SK-N-SH (cell line): ENCODE measurements at regions not wholly inside any gene's neighbourhood (a gene's known extent, or its start where the extent isn't known, plus 50 kb on each side); places are given as distances from the start of the nearest gene placed in this dataset.

Experiments used
- CTCF ChIA-PET: fragments of 300-600, 350-600 bp; formaldehyde crosslinking; extraction: SDS; loops from one replicate; lab custom pipeline; 2021; lab: Yijun Ruan, JAX
- POLR2A ChIA-PET: fragments of 350-600 bp; sonication (Branson Sonifier 250); formaldehyde crosslinking; extraction: SDS; loops from one replicate; lab custom pipeline; 2020; ENCODE audit warnings: antibody characterized with exemption, inconsistent platforms; lab: Yijun Ruan, JAX
- DNase-seq: peaks from one replicate; pipeline ENCODE4 v3.0.0; 2012
- H2AFZ ChIP-seq: fragments of 200-600 bp; sonication (generic); 2 replicates; pipeline ENCODE4 v1.8.1; 2016; ENCODE audit warnings: antibody characterized with exemption, mild to moderate bottlenecking, low read depth
- H3F3A ChIP-seq: fragments of 200-600 bp; sonication (generic); replicated peaks from 2 replicates; pipeline ENCODE3; 2016; ENCODE audit warnings: antibody characterized with exemption, mild to moderate bottlenecking; ENCODE audit not compliant: insufficient read depth
- H3K27ac ChIP-seq, 2 experiments: fragments of 200-500 bp in 1 of 2; fragments of 200-600 bp in 1 of 2; sonication (Bioruptor generic) in 1 of 2; sonication (generic), shearing (Covaris generic) in 1 of 2; 2 replicates each; pipeline versions ENCODE4 v1.5.1 to v1.6.1; 2014 to 2016; ENCODE audit warnings: low read depth in 2 of 2, inconsistent platforms in 1 of 2, low read length in 1 of 2, mild to moderate bottlenecking in 1 of 2, mixed read lengths in 1 of 2
- H3K27me3 ChIP-seq: fragments of 200-600 bp; sonication (generic), shearing (Covaris generic); 2 replicates; pipeline ENCODE4 v1.6.1; 2016; ENCODE audit warnings: mixed run types; ENCODE audit not compliant: insufficient read depth
- H3K36me3 ChIP-seq, 2 experiments: fragments of 200-500 bp in 1 of 2; fragments of 200-600 bp in 1 of 2; sonication (Bioruptor generic) in 1 of 2; sonication (generic) in 1 of 2; replicated peaks in 1 of 2; 2 replicates each; pipeline versions ENCODE3 to v1.5.1; 2014 to 2016; ENCODE audit warnings: low read length in 1 of 2, mild to moderate bottlenecking in 1 of 2; ENCODE audit not compliant: insufficient read depth in 2 of 2, control insufficient read depth in 1 of 2
- H3K4me1 ChIP-seq, 2 experiments: fragments of 200-500 bp in 1 of 2; fragments of 200-600 bp in 1 of 2; sonication (Bioruptor generic) in 1 of 2; sonication (generic), shearing (Covaris generic) in 1 of 2; 2 replicates each; pipeline versions ENCODE4 v1.5.1 to v1.6.1; 2014 to 2016; ENCODE audit warnings: low read depth in 1 of 2, low read length in 1 of 2, mixed run types in 1 of 2; ENCODE audit not compliant: insufficient read depth in 2 of 2, control insufficient read depth in 1 of 2
- H3K4me2 ChIP-seq: fragments of 200-600 bp; sonication (generic), shearing (Covaris generic); 2 replicates; pipeline ENCODE4 v1.6.1; 2017; ENCODE audit warnings: mixed run types
- H3K4me3 ChIP-seq, 2 experiments: fragments of 200-500 bp in 1 of 2; fragments of 200-600 bp in 1 of 2; sonication (Bioruptor generic) in 1 of 2; sonication (generic), shearing (Covaris generic) in 1 of 2; 2 replicates each; pipeline versions ENCODE4 v1.5.1 to v1.8.1; 2014 to 2016; ENCODE audit warnings: low read depth in 2 of 2, inconsistent platforms in 1 of 2, low read length in 1 of 2, mild to moderate bottlenecking in 1 of 2, mixed read lengths in 1 of 2, moderate library complexity in 1 of 2
- H3K79me2 ChIP-seq: fragments of 200-600 bp; sonication (generic); 2 replicates; pipeline ENCODE4 v1.8.1; 2017; ENCODE audit warnings: mild to moderate bottlenecking; ENCODE audit not compliant: insufficient read depth
- H3K9ac ChIP-seq: fragments of 200-600 bp; sonication (generic); 2 replicates; pipeline ENCODE4 v1.6.1; 2017; ENCODE audit warnings: mixed run types
- H3K9me2 ChIP-seq: fragments of 200-600 bp; sonication (generic); 2 replicates; pipeline ENCODE4 v1.6.1; 2017; ENCODE audit warnings: mixed run types
- H3K9me3 ChIP-seq: fragments of 200-600 bp; sonication (generic); 2 replicates; pipeline ENCODE4 v1.6.1; 2017; ENCODE audit warnings: mixed run types, mild to moderate bottlenecking, moderate library complexity
- H4K20me1 ChIP-seq: fragments of 200-600 bp; sonication (generic); 2 replicates; pipeline ENCODE4 v1.6.1; 2017; ENCODE audit warnings: mild to moderate bottlenecking, mixed run types; ENCODE audit not compliant: insufficient read depth
- CHD2 ChIP-seq: fragments of 150-350 bp; IDR thresholded peaks from 2 replicates; pipeline ENCODE4 v1.6.1; 2018; ENCODE audit warnings: low read length; ENCODE audit not compliant: partially characterized antibody
- ELF1 ChIP-seq: IDR thresholded peaks from 2 replicates; pipeline ENCODE4 v1.4.0; 2012
- EZH2phosphoT487 ChIP-seq: fragments of 200-600 bp; sonication (generic); IDR thresholded peaks from 2 replicates; pipeline ENCODE4 v1.6.1; 2017; ENCODE audit warnings: low read depth, mixed run types, mild to moderate bottlenecking, antibody characterized with exemption, moderate library complexity, borderline replicate concordance
- FOXJ3 ChIP-seq: sonication (generic); formaldehyde crosslinking; IDR thresholded peaks from 2 replicates; pipeline ENCODE4 v1.5.1; 2020; ENCODE audit warnings: mild to moderate bottlenecking, missing genetic modification reagents
- GATA2 ChIP-seq: sonication (generic); formaldehyde crosslinking; IDR thresholded peaks from 2 replicates; pipeline ENCODE4 v1.5.0; 2020; ENCODE audit warnings: mild to moderate bottlenecking, missing genetic modification reagents
- NRF1 ChIP-seq: IDR thresholded peaks from 2 replicates; pipeline ENCODE4 v1.6.1; 2012; ENCODE audit warnings: low read depth, mild to moderate bottlenecking, low read length
- POLR2AphosphoS5 ChIP-seq: IDR thresholded peaks from 2 replicates; pipeline ENCODE4 v1.6.1; 2012; ENCODE audit warnings: low read depth, low read length
- RXRA ChIP-seq: IDR thresholded peaks from 2 replicates; pipeline ENCODE4 v1.4.0; 2012; ENCODE audit warnings: low read depth, mild to moderate bottlenecking, borderline replicate concordance
- SIN3A ChIP-seq: IDR thresholded peaks from 2 replicates; pipeline ENCODE4 v1.6.1; 2012; ENCODE audit warnings: low read depth, mild to moderate bottlenecking, low read length, moderate library complexity, borderline replicate concordance
- SMC3 ChIP-seq: IDR thresholded peaks from 2 replicates; pipeline ENCODE4 v1.6.1; 2012; ENCODE audit warnings: low read depth, low read length, improper control_type of control experiment
- TAF1 ChIP-seq: IDR thresholded peaks from 2 replicates; pipeline ENCODE4 v1.6.1; 2012; ENCODE audit warnings: low read depth, mild to moderate bottlenecking, low read length, moderate library complexity, borderline replicate concordance
- WGBS: methylation state at CpG from one replicate; pipeline ENCODE4 v1.1.6; 2017; ENCODE audit warnings: low lambda C conversion rate; 5-methylcytosine and 5-hydroxymethylcytosine counted together
- TF ChIP-seq, protein P1 (sequence below): fragments of 200-600 bp; sonication (generic); IDR thresholded peaks from 2 replicates; pipeline ENCODE4 v1.6.1; 2017; ENCODE audit warnings: antibody characterized with exemption, mild to moderate bottlenecking, moderate library complexity
- TF ChIP-seq, protein P2 (sequence below): IDR thresholded peaks from 2 replicates; pipeline ENCODE4 v1.4.0; 2012; ENCODE audit warnings: low read depth, borderline replicate concordance

DNA sequence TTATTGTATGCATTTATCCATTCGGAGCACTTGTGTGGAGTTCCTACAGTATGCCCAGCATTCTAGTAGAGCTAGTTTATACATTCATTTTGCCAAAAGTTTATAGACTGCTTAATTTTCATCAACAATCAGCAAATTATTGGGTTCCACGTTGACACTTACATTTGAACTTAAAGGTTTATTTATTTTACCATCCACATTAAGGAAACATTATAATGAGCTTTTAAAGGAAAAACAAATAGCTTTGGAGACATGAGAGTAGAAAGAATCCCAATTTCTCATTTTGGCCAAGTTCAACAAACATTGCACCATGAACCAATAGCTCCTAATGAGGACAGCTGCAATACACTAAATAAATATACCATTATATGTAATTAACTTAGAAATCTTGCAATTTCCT, 501.2 kb upstream of the SMIM21 start:
- 19% methylated on average over 2 of the region's 2 CpGs for WGBS
- Histone ChIP-seq H3K36me3 (no peaks in the 10 kb centered on the region), H2AFZ (no peak overlapping the region), H3K4me1 (no peaks in the 10 kb centered on the region; a peak in 1 of 4 replicates), H3K9me2 (no peaks in the 10 kb centered on the region), H3K27ac (no peak overlapping the region), H3K4me2 (no peak overlapping the region), H3K79me2 (no peaks in the 10 kb centered on the region), H4K20me1 (no peaks in the 10 kb centered on the region), H3K27me3 (no peaks in the 10 kb centered on the region), H3F3A (no peaks in the 10 kb centered on the region), H3K9me3 (no peaks in the 10 kb centered on the region), H3K9ac (no peak overlapping the region), H3K4me3 (no peak overlapping the region)
- CTCF ChIA-PET: no interaction called here
- TF ChIP-seq, protein P1, sequence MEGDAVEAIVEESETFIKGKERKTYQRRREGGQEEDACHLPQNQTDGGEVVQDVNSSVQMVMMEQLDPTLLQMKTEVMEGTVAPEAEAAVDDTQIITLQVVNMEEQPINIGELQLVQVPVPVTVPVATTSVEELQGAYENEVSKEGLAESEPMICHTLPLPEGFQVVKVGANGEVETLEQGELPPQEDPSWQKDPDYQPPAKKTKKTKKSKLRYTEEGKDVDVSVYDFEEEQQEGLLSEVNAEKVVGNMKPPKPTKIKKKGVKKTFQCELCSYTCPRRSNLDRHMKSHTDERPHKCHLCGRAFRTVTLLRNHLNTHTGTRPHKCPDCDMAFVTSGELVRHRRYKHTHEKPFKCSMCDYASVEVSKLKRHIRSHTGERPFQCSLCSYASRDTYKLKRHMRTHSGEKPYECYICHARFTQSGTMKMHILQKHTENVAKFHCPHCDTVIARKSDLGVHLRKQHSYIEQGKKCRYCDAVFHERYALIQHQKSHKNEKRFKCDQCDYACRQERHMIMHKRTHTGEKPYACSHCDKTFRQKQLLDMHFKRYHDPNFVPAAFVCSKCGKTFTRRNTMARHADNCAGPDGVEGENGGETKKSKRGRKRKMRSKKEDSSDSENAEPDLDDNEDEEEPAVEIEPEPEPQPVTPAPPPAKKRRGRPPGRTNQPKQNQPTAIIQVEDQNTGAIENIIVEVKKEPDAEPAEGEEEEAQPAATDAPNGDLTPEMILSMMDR: no peak
- TF ChIP-seq ELF1 (no peak), POLR2AphosphoS5 (no peak)
- DNase-seq: no peak
- POLR2A ChIA-PET: no interaction called here

GRCh38 chr18:75927791-75928190, 500.3 kb upstream of the SMIM21 start:
- no peaks in the 10 kb centered on the region for H3K27me3 ChIP-seq
- ChIA-PET POLR2A (no interaction called here), CTCF (no interaction called here)
- no peaks in the 10 kb centered on the region for H3K4me1 ChIP-seq
- no peak for DNase-seq
- no peaks in the 10 kb centered on the region for H3K9me2 ChIP-seq
- H3F3A ChIP-seq: no peaks in the 10 kb centered on the region
- no peaks in the 10 kb centered on the region for H4K20me1 ChIP-seq
- H3K9ac ChIP-seq: no peak overlapping the region
- H3K36me3 ChIP-seq: no peaks in the 10 kb centered on the region
- H3K27ac ChIP-seq: no peak overlapping the region
- H2AFZ ChIP-seq: no peak overlapping the region
- TF ChIP-seq TAF1 (no peak), GATA2 (CRISPR knock-in tag) (no peak), CHD2 (no peak), EZH2phosphoT487 (no peak), SIN3A (no peak)
- no peak overlapping the region for H3K4me2 ChIP-seq
- H3K4me3 ChIP-seq: no peak overlapping the region
- H3K9me3 ChIP-seq: no peaks in the 10 kb centered on the region
- no peaks in the 10 kb centered on the region for H3K79me2 ChIP-seq
- 42% methylated on average over 5 of the region's 5 CpGs for WGBS

GRCh38 chr18:75926811-75927210, 499.3 kb upstream of the SMIM21 start:
- ChIA-PET POLR2A (no interaction called here), CTCF (interaction anchor here (0.7 kb wide), 1 partner anchor 422 kb away, joined by 4 read pairs; no protein-coding TSS in a partner anchor)
- Histone ChIP-seq H3K27me3 (no peaks in the 10 kb centered on the region), H3K79me2 (no peaks in the 10 kb centered on the region), H3F3A (no peaks in the 10 kb centered on the region), H3K9me2 (no peaks in the 10 kb centered on the region), H3K9ac (no peak overlapping the region), H3K9me3 (no peaks in the 10 kb centered on the region), H3K36me3 (no peaks in the 10 kb centered on the region), H4K20me1 (no peaks in the 10 kb centered on the region), H3K27ac (no peak overlapping the region), H3K4me2 (no peak overlapping the region), H3K4me3 (no peak overlapping the region), H3K4me1 (no peaks in the 10 kb centered on the region), H2AFZ (no peak overlapping the region)
- TF ChIP-seq, protein P1: no peak
- TF ChIP-seq RXRA: no peak
- TF ChIP-seq FOXJ3 (CRISPR knock-in tag): no peak
- TF ChIP-seq SMC3: no peak
- no peak for TF ChIP-seq NRF1
- TF ChIP-seq, protein P2, sequence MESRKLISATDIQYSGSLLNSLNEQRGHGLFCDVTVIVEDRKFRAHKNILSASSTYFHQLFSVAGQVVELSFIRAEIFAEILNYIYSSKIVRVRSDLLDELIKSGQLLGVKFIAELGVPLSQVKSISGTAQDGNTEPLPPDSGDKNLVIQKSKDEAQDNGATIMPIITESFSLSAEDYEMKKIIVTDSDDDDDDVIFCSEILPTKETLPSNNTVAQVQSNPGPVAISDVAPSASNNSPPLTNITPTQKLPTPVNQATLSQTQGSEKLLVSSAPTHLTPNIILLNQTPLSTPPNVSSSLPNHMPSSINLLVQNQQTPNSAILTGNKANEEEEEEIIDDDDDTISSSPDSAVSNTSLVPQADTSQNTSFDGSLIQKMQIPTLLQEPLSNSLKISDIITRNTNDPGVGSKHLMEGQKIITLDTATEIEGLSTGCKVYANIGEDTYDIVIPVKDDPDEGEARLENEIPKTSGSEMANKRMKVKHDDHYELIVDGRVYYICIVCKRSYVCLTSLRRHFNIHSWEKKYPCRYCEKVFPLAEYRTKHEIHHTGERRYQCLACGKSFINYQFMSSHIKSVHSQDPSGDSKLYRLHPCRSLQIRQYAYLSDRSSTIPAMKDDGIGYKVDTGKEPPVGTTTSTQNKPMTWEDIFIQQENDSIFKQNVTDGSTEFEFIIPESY: no peak
- no peak for DNase-seq
- 39% methylated on average over 6 of the region's 6 CpGs for WGBS
